ENCODE measurements at regions not wholly inside any gene's neighbourhood (a gene's known extent, or its start where the extent isn't known, plus 50 kb on each side); places are given as distances from the start of the nearest gene placed in this dataset.

DNA sequence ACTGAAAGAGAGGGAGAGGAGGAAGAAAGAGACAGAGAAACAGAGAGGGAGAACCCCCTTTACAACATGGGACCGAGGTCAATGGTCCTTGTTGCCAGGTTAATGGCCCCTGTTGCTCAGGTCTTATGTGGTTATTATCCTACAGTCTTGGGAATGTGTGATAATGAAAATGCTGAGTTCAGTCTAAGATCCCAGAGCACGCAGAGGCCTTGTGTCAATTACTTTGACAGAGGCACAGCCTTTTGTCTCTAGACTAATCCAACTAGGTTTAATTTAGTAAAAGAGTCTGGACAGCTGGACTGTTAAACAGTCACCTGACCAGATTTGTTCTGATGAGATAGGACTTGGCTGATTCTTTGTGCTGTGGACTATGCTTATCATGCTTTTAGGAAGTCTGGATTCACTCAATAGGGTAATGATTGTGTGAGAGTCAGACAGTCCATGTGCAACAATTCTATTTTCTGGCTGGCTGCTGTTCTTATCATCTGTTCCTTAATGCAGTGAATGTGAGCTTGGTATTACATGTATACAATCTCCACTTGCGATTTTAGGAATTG lies 157.4 kb upstream of the MAGI2 start:
- TF ChIP-seq, protein P1, sequence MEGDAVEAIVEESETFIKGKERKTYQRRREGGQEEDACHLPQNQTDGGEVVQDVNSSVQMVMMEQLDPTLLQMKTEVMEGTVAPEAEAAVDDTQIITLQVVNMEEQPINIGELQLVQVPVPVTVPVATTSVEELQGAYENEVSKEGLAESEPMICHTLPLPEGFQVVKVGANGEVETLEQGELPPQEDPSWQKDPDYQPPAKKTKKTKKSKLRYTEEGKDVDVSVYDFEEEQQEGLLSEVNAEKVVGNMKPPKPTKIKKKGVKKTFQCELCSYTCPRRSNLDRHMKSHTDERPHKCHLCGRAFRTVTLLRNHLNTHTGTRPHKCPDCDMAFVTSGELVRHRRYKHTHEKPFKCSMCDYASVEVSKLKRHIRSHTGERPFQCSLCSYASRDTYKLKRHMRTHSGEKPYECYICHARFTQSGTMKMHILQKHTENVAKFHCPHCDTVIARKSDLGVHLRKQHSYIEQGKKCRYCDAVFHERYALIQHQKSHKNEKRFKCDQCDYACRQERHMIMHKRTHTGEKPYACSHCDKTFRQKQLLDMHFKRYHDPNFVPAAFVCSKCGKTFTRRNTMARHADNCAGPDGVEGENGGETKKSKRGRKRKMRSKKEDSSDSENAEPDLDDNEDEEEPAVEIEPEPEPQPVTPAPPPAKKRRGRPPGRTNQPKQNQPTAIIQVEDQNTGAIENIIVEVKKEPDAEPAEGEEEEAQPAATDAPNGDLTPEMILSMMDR (IDR thresholded peaks at IDR 0.05) = no peak
- no peak for TF ChIP-seq POLR2A (IDR thresholded peaks at IDR 0.05)

Data from Peyer's patch (tissue), 4 donors.